ENCODE measurements at regions not wholly inside any gene's neighbourhood (a gene's known extent, or its start where the extent isn't known, plus 50 kb on each side); places are given as distances from the start of the nearest gene placed in this dataset.

DNA sequence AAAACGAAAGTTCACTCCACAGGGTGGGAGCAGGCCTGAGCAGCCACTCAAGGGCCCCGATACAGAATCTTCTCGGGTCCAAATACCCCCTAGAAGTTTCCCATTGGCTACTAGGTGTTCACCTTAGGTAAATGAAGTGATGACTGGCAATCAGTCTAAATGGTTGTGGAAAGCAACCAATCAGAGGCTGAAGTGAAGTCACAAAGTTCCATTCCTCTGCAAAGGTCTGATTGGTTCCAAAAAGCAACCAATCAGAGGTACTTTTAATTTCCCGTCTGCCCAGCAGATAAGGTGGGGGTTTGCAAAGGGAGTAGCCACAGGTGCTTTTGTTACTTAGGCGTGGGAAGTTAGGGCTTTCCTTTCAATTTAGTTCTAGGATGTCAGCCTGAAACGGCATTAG, 58.2 kb upstream of the NKAP start:
- TF ChIP-seq CTCF (IDR thresholded peaks at IDR 0.05) (no peak), POLR2A (IDR thresholded peaks at IDR 0.05) (no peak)
